GM21529 (cell line): ENCODE measurements at regions not wholly inside any gene's neighbourhood (a gene's known extent, or its start where the extent isn't known, plus 50 kb on each side); places are given as distances from the start of the nearest gene placed in this dataset.

Source experiments
- ATAC-seq: cut with Tn5 transposase; IDR thresholded peaks from one replicate; pipeline ENCODE4 v1.9.1; 2021; ENCODE audit not compliant: unreplicated experiment

- no peak for ATAC-seq
Observed at GRCh38 chr2:74735009-74735408, 81.0 kb downstream of the SEMA4F start.

GRCh38 chr2:74735564-74735963, 81.5 kb downstream of the SEMA4F start:
- no peak for ATAC-seq

- ATAC-seq: no peak
Observed at GRCh38 chr2:74736589-74736988, 82.5 kb downstream of the SEMA4F start.

- ATAC-seq: no peak
Observed at GRCh38 chr2:74738586-74738985, 84.5 kb downstream of the SEMA4F start.

- no peak for ATAC-seq
Observed at GRCh38 chr2:74739129-74739528, 85.1 kb downstream of the SEMA4F start.

GRCh38 chr2:74739733-74740241, 85.7 kb downstream of the SEMA4F start:
- ATAC-seq: no peak

GRCh38 chr2:74740395-74740740, 86.3 kb downstream of the SEMA4F start:
- no peak for ATAC-seq

- ATAC-seq: no peak
Observed at GRCh38 chr2:74740741-74741431, 86.8 kb downstream of the SEMA4F start.

- no peak for ATAC-seq
Observed at GRCh38 chr2:74741629-74742028, 87.6 kb downstream of the SEMA4F start.

- no peak for ATAC-seq
Observed at GRCh38 chr2:74742471-74742870, 88.4 kb downstream of the SEMA4F start.

GRCh38 chr2:74743039-74743438, 89.0 kb downstream of the SEMA4F start:
- no peak for ATAC-seq

GRCh38 chr2:74743778-74744177, 89.7 kb downstream of the SEMA4F start:
- ATAC-seq: no peak

GRCh38 chr2:74744731-74745515, 89.0 kb upstream of the HK2 start:
- no peak for ATAC-seq

- ATAC-seq: no peak
Observed at GRCh38 chr2:74745766-74746165, 88.2 kb upstream of the HK2 start.

- ATAC-seq: no peak
Observed at GRCh38 chr2:74746480-74746879, 87.4 kb upstream of the HK2 start.

GRCh38 chr2:74747411-74748080, 86.4 kb upstream of the HK2 start:
- ATAC-seq: no peak

- ATAC-seq: no peak
Observed at GRCh38 chr2:74748665-74749064, 85.3 kb upstream of the HK2 start.

GRCh38 chr2:74749432-74749831, 84.5 kb upstream of the HK2 start:
- no peak for ATAC-seq

GRCh38 chr2:74751981-74752851, 81.7 kb upstream of the HK2 start:
- ATAC-seq: no peak

GRCh38 chr2:74755386-74755785, 78.5 kb upstream of the HK2 start:
- no peak for ATAC-seq

- ATAC-seq: no peak
Observed at GRCh38 chr2:74756356-74756890, 77.5 kb upstream of the HK2 start.
